GM12878 (cell line): ENCODE measurements at regions not wholly inside any gene's neighbourhood (a gene's known extent, or its start where the extent isn't known, plus 50 kb on each side); places are given as distances from the start of the nearest gene placed in this dataset.
A peak's percentile ranks its signal among the peaks of the same experiment; 100 is the strongest.

Source experiments
- ATAC-seq: fragments of 200-7000 bp; cut with Tn5 transposase; 3 replicates; pipeline ENCODE4 v1.9.1; 2020; ENCODE audit warnings: mild to moderate bottlenecking, moderate library complexity
- BruUV-seq: library from RNA; stranded (reverse); fragments of 400-500 nt; replicated peaks from 2 replicates; lab custom pipeline; 2021; lab: Mats Ljungman, UMichigan
- CTCF ChIA-PET: fragments of 300-600 bp; sonication (Branson Sonifier 250); formaldehyde crosslinking; extraction: SDS; loops from one replicate; lab custom pipeline; 2021; ENCODE audit warnings: inconsistent platforms; lab: Yijun Ruan, JAX
- POLR2A ChIA-PET: fragments of 350-600 bp; formaldehyde crosslinking; extraction: SDS; loops from one replicate; lab custom pipeline; 2021; ENCODE audit warnings: inconsistent platforms; lab: Charles Lee
- RAD21 ChIA-PET: fragments of 300-600 bp; sonication (Branson Sonifier 250); formaldehyde crosslinking; loops from one replicate; lab custom pipeline; 2023; ENCODE audit warnings: antibody characterized with exemption; ENCODE audit not compliant: unreplicated experiment; lab: Charles Lee
- SMC1A ChIA-PET: fragments of 300-600 bp; sonication (Branson Sonifier 250); formaldehyde crosslinking; loops from one replicate; lab custom pipeline; 2023; ENCODE audit not compliant: unreplicated experiment, uncharacterized antibody; lab: Charles Lee
- DNase-seq: peaks from one replicate; pipeline ENCODE4 v3.0.0-alpha.2; 2011; ENCODE audit warnings: low read depth, low spot score
- FAIRE-seq: peaks from 3 replicates; lab custom pipeline; 2011; peaks lifted over from hg19 to GRCh38; lab: Jason Lieb, UNC
- H2AFZ ChIP-seq: 2 replicates; pipeline ENCODE4 v1.6.0; 2011; ENCODE audit warnings: low read depth, low read length, control low read depth; ENCODE audit not compliant: control insufficient read depth
- H3K27ac ChIP-seq: 2 replicates; pipeline ENCODE4 v1.5.1; 2011; ENCODE audit warnings: control low read depth; ENCODE audit not compliant: control insufficient read depth, insufficient read depth
- H3K27me3 ChIP-seq, 2 experiments: replicated peaks in 1 of 2; 2 replicates each; pipeline versions ENCODE4 v1.6.0 to v1.6.1; 2011; ENCODE audit warnings: low read length in 1 of 2; ENCODE audit not compliant: control insufficient read depth in 2 of 2, insufficient read depth in 2 of 2
- H3K36me3 ChIP-seq, 2 experiments: 2 replicates each; pipeline ENCODE4 v1.5.1; 2011; ENCODE audit warnings: low read length in 1 of 2; ENCODE audit not compliant: control insufficient read depth in 2 of 2, insufficient read depth in 2 of 2
- H3K4me1 ChIP-seq: 2 replicates; pipeline ENCODE4 v1.6.1; 2011; ENCODE audit warnings: mild to moderate bottlenecking, low read length, moderate library complexity, mixed read lengths; ENCODE audit not compliant: control insufficient read depth, insufficient read depth
- H3K4me2 ChIP-seq: 2 replicates; pipeline ENCODE4 v1.6.0; 2011; ENCODE audit warnings: control low read depth; ENCODE audit not compliant: control insufficient read depth, insufficient read depth
- H3K4me3 ChIP-seq: fragments of 200-600 bp; sonication (generic); 2 replicates; pipeline ENCODE4 v1.5.1; 2016
- H3K79me2 ChIP-seq: 2 replicates; pipeline ENCODE4 v1.6.0; 2011; ENCODE audit warnings: low read length; ENCODE audit not compliant: control insufficient read depth, insufficient read depth
- H3K9ac ChIP-seq: 2 replicates; pipeline ENCODE4 v1.8.0; 2011; ENCODE audit warnings: low read length, control low read depth, mixed read lengths; ENCODE audit not compliant: control insufficient read depth, insufficient read depth
- H3K9me3 ChIP-seq: replicated peaks from 3 replicates; pipeline ENCODE4 v1.5.1; 2011; ENCODE audit warnings: mild to moderate bottlenecking, low read length; ENCODE audit not compliant: control insufficient read depth, insufficient read depth
- H4K20me1 ChIP-seq: 2 replicates; pipeline ENCODE4 v1.6.0; 2011; ENCODE audit not compliant: control insufficient read depth, insufficient read depth
- BCL11A ChIP-seq: IDR thresholded peaks from 2 replicates; pipeline ENCODE4 v1.6.1; 2011; ENCODE audit warnings: low read depth, low read length
- EZH2 ChIP-seq: IDR thresholded peaks from 2 replicates; pipeline ENCODE4 v1.6.1; 2012; ENCODE audit warnings: low read depth, mild to moderate bottlenecking, control low read depth, inconsistent platforms, low read length, borderline replicate concordance; ENCODE audit not compliant: control insufficient read depth
- HDGF ChIP-seq: fragments of 450-650 bp; IDR thresholded peaks from 2 replicates; pipeline ENCODE4 v1.6.1; 2016; ENCODE audit warnings: antibody characterized with exemption
- JUNB ChIP-seq: IDR thresholded peaks from 2 replicates; pipeline ENCODE4 v1.6.1; 2016; ENCODE audit warnings: antibody characterized with exemption, mild to moderate bottlenecking
- NRF1 ChIP-seq: conservative IDR thresholded peaks from 2 replicates; pipeline ENCODE4 v1.6.1; 2011; ENCODE audit warnings: mild to moderate bottlenecking, low read depth, low read length, improper control_type of control experiment
- RAD21 ChIP-seq: IDR thresholded peaks from 2 replicates; pipeline ENCODE4 v1.6.1; 2011; ENCODE audit warnings: mild to moderate bottlenecking, low read depth, low read length, moderate library complexity; ENCODE audit not compliant: insufficient read depth
- RELA ChIP-seq: fragments of 450-650 bp; IDR thresholded peaks from 2 replicates; pipeline ENCODE4 v1.8.0; 2014; ENCODE audit warnings: borderline replicate concordance; ENCODE audit not compliant: partially characterized antibody
- REST ChIP-seq: IDR thresholded peaks from 2 replicates; pipeline ENCODE4 v1.6.1; 2012; ENCODE audit warnings: mild to moderate bottlenecking, low read depth, low read length
- SMARCA5 ChIP-seq: fragments of 450-650 bp; IDR thresholded peaks from 2 replicates; pipeline ENCODE4 v1.6.1; 2017; ENCODE audit warnings: mild to moderate bottlenecking
- SPI1 ChIP-seq: IDR thresholded peaks from 2 replicates; pipeline ENCODE4 v1.6.1; 2011; ENCODE audit warnings: low read depth, mild to moderate bottlenecking, low read length, moderate library complexity, borderline replicate concordance; ENCODE audit not compliant: insufficient read depth
- ZBED1 ChIP-seq: IDR thresholded peaks from 2 replicates; pipeline ENCODE4 v1.6.1; 2016; ENCODE audit warnings: borderline replicate concordance
- ZNF622 ChIP-seq: fragments of 450-650 bp; IDR thresholded peaks from 2 replicates; pipeline ENCODE4 v1.6.1; 2017; ENCODE audit warnings: mild to moderate bottlenecking, inconsistent platforms
- WGBS: methylation state at CpG from one replicate; pipeline ENCODE4 v1.1.6; 2016; ENCODE audit warnings: low lambda C conversion rate; ENCODE audit not compliant: insufficient replicate concordance, insufficient coverage; ENCODE audit errors: missing lambda C conversion rate; 5-methylcytosine and 5-hydroxymethylcytosine counted together
- in situ Hi-C: fragments of 300-500 bp; cut with MboI; formaldehyde crosslinking; loops from 9 replicates; pipeline ENCODE4 v1.14.3; 2018; ENCODE audit warnings: mixed read lengths
- intact Hi-C: fragments of 100-400 bp; cut with micrococcal nuclease; formaldehyde crosslinking; loops from one replicate; pipeline ENCODE4 v1.14.2; 2022; ENCODE audit not compliant: unreplicated experiment
- TF ChIP-seq, protein P1 (sequence below): fragments of 450-650 bp; IDR thresholded peaks from 2 replicates; pipeline ENCODE4 v1.6.1; 2017; ENCODE audit warnings: mild to moderate bottlenecking, moderate library complexity

DNA sequence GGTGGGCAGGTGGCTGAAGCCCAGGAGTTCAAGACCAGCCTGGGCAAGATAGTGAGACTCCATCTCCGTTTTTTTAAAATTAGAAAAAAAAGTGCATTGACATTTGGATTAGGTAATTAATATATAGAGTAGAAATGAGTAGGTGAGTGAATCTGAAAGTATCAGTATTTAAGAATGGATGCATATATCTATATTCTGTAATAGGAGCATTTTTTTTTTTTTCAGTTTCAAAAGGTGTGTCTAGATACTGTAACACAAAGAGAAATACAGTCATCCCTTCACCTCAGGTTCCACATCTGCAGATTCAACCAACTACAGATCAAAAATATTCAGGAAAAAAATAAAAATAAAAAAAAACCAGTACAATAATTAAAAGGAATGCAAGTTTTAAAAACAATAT lies 50.8 kb downstream of the RBM27 start:
- no peak overlapping the region for H3K9ac ChIP-seq
- ChIA-PET RAD21 (no interaction called here), CTCF (no interaction called here), SMC1A (no interaction called here), POLR2A (no interaction called here)
- FAIRE-seq (no peak), ATAC-seq (peak; percentile 67), DNase-seq (no peak)
- no peak overlapping the region for H2AFZ ChIP-seq
- H3K4me3 ChIP-seq = no peak overlapping the region
- no peaks in the 10 kb centered on the region for H3K9me3 ChIP-seq
- TF ChIP-seq SPI1 (no peak), HDGF (no peak), EZH2 (no peak), RAD21 (no peak), JUNB (peak; percentile 46; the same call in 1 of the 2 replicates)
- no peaks in the 10 kb centered on the region for H4K20me1 ChIP-seq
- peaks cover 3 to 25% of the 10 kb centered on the region in 2 experiments; a peak in 3 of 4 replicates for H3K36me3 ChIP-seq
- H3K27me3 ChIP-seq = no peaks in the 10 kb centered on the region
- BruUV-seq = no TSS peak
- in situ Hi-C loops (no loop called here), intact Hi-C loops (no loop called here)
- no peak overlapping the region for H3K4me2 ChIP-seq
- no peaks in the 10 kb centered on the region for H3K79me2 ChIP-seq
- no peaks in the 10 kb centered on the region for H3K4me1 ChIP-seq
- no peak overlapping the region for H3K27ac ChIP-seq
- WGBS = 50% methylated on average over 1 of the region's 1 CpG

DNA sequence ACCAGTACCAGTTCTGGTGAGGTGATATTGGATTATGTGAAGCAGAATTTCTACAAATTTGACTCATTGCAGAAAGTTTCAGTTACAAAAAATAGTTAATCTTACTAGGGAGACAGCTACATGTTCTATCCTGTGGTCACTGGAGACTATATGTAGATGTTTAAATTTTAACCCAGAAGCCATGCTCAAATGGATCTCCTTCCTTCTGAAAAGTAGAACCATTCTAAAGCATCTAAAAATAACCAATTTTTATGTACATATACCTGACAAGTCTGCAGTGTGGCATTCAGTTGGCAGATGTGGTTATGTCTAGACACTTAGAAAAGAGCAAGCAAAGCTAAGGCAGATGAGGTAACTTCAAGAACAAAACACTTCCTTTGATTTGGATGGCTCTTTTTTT lies 65.5 kb upstream of the POU4F3 start:
- DNase-seq = no peak
- no TSS peak for BruUV-seq
- CTCF ChIA-PET = no interaction called here
- Histone ChIP-seq H3K4me2 (no peak overlapping the region), H4K20me1 (no peaks in the 10 kb centered on the region), H3K4me1 (no peaks in the 10 kb centered on the region), H3K4me3 (no peak overlapping the region), H3K27ac (no peak overlapping the region), H2AFZ (no peak overlapping the region), H3K79me2 (no peaks in the 10 kb centered on the region), H3K9me3 (no peaks in the 10 kb centered on the region), H3K9ac (no peak overlapping the region), H3K36me3 (peaks cover 4 to 12% of the 10 kb centered on the region in 2 experiments; a peak in 3 of 4 replicates), H3K27me3 (no peaks in the 10 kb centered on the region)
- FAIRE-seq = no peak
- POLR2A ChIA-PET = no interaction called here
- in situ Hi-C loops = no loop called here
- intact Hi-C loops = no loop called here
- RAD21 ChIA-PET = no interaction called here
- no peak for ATAC-seq
- SMC1A ChIA-PET = no interaction called here
- no peak for TF ChIP-seq BCL11A
- TF ChIP-seq, protein P1, sequence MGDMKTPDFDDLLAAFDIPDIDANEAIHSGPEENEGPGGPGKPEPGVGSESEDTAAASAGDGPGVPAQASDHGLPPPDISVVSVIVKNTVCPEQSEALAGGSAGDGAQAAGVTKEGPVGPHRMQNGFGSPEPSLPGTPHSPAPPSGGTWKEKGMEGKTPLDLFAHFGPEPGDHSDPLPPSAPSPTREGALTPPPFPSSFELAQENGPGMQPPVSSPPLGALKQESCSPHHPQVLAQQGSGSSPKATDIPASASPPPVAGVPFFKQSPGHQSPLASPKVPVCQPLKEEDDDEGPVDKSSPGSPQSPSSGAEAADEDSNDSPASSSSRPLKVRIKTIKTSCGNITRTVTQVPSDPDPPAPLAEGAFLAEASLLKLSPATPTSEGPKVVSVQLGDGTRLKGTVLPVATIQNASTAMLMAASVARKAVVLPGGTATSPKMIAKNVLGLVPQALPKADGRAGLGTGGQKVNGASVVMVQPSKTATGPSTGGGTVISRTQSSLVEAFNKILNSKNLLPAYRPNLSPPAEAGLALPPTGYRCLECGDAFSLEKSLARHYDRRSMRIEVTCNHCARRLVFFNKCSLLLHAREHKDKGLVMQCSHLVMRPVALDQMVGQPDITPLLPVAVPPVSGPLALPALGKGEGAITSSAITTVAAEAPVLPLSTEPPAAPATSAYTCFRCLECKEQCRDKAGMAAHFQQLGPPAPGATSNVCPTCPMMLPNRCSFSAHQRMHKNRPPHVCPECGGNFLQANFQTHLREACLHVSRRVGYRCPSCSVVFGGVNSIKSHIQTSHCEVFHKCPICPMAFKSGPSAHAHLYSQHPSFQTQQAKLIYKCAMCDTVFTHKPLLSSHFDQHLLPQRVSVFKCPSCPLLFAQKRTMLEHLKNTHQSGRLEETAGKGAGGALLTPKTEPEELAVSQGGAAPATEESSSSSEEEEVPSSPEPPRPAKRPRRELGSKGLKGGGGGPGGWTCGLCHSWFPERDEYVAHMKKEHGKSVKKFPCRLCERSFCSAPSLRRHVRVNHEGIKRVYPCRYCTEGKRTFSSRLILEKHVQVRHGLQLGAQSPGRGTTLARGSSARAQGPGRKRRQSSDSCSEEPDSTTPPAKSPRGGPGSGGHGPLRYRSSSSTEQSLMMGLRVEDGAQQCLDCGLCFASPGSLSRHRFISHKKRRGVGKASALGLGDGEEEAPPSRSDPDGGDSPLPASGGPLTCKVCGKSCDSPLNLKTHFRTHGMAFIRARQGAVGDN = no peak
- TF ChIP-seq RELA = no peak
- no peak for TF ChIP-seq NRF1
- TF ChIP-seq ZNF622 = no peak
- TF ChIP-seq ZBED1 = no peak
- TF ChIP-seq SMARCA5 = no peak
- no peak for TF ChIP-seq REST
